ENCODE measurements at regions not wholly inside any gene's neighbourhood (a gene's known extent, or its start where the extent isn't known, plus 50 kb on each side); places are given as distances from the start of the nearest gene placed in this dataset.
"Not testable (repeated sequence)": the region's sequence is repeated elsewhere in the genome, so short reads cannot be mapped to it uniquely, and the experiment has no call there.

DNA sequence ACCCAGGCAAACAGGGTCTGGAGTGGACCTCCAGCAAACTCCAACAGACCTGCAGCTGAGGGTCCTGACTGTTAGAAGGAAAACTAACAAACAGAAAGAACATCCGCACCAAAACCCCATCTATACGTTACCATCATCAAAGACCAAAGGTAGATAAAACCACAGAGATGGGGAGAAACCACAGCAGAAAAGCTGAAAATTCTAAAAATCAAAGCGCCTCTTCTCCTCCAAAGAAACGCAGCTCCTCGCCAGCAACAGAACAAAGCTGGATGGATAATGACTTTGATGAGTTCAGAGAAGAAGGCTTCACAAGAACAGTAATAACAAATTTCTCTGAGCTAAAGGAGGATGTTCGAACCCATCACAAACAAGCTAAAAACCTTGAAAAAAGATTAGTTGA lies 274.9 kb downstream of the IKZF2 start:
- H4K20me1 ChIP-seq (replicated peaks; ENCODE audit: control insufficient read depth, insufficient read depth, low read length); ATAC-seq; H3K9ac ChIP-seq (ENCODE audit: insufficient read depth in 1 of 2, low read depth in 2 of 2, low read length in 2 of 2); BruUV-seq (replicated peaks); CTCF ChIA-PET (ENCODE audit: low intra/inter-chr PET ratio); POLR2A ChIA-PET; H2AFZ ChIP-seq (ENCODE audit: low read depth, low read length); DNase-seq (ENCODE audit: extremely low read depth in 1 of 4, low spot score in 3 of 4); H3K4me2 ChIP-seq (ENCODE audit: insufficient read depth, low read length); H3K4me1 ChIP-seq (replicated peaks in 1 of 2; ENCODE audit: control insufficient read depth in 2 of 2, insufficient read depth in 2 of 2, low read length in 2 of 2); H3K36me3 ChIP-seq (ENCODE audit: control insufficient read depth, insufficient read depth, low read length); H3K9me3 ChIP-seq (replicated peaks; ENCODE audit: control insufficient read depth, insufficient read depth, low read depth, low read length); H3K27me3 ChIP-seq (ENCODE audit: control insufficient read depth in 2 of 2, insufficient read depth in 2 of 2, low read length in 2 of 2); H3K79me2 ChIP-seq (ENCODE audit: control insufficient read depth, insufficient read depth, low read length); intact Hi-C loops (cut with micrococcal nuclease); in situ Hi-C loops (cut with MboI); FAIRE-seq; H3K4me3 ChIP-seq; H3K27ac ChIP-seq (ENCODE audit: extremely low read depth, low read depth, low read length); H3K9me1 ChIP-seq (ENCODE audit: control insufficient read depth, insufficient read depth, low read length): not testable (repeated sequence)
- WGBS (ENCODE audit: insufficient coverage, low coverage, missing lambda C conversion rate): 0% methylated on average over 5 of the region's 6 CpGs

DNA sequence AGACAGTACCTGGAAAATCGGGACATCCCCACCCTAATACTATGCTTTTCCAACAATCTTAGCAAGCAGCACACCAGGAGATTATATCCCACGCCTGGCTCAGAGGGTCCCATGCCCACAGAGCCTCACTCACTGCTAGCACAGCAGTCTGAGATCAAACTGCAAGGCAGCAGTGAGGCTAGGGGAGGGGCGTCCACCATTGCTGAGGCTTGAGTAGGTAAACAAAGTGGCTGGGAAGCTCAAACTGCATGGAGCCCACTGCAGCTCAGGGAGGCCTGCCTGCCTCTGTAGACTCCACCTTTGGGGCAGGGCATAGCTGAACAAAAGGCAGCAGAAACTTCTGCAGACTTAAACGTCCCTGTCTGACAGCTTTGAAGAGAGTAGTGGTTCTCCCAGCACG lies 275.5 kb downstream of the IKZF2 start:
- FAIRE-seq; ATAC-seq; H3K4me1 ChIP-seq (replicated peaks in 1 of 2; ENCODE audit: control insufficient read depth in 2 of 2, insufficient read depth in 2 of 2, low read length in 2 of 2); H4K20me1 ChIP-seq (replicated peaks; ENCODE audit: control insufficient read depth, insufficient read depth, low read length); DNase-seq (ENCODE audit: extremely low read depth in 1 of 4, low spot score in 3 of 4); H3K9me1 ChIP-seq (ENCODE audit: control insufficient read depth, insufficient read depth, low read length); H3K27me3 ChIP-seq (ENCODE audit: control insufficient read depth in 2 of 2, insufficient read depth in 2 of 2, low read length in 2 of 2); H3K4me3 ChIP-seq; CTCF ChIA-PET (ENCODE audit: low intra/inter-chr PET ratio); H3K9me3 ChIP-seq (replicated peaks; ENCODE audit: control insufficient read depth, insufficient read depth, low read depth, low read length); H3K27ac ChIP-seq (ENCODE audit: extremely low read depth, low read depth, low read length); H2AFZ ChIP-seq (ENCODE audit: low read depth, low read length); in situ Hi-C loops (cut with MboI); H3K79me2 ChIP-seq (ENCODE audit: control insufficient read depth, insufficient read depth, low read length); intact Hi-C loops (cut with micrococcal nuclease); H3K4me2 ChIP-seq (ENCODE audit: insufficient read depth, low read length); H3K36me3 ChIP-seq (ENCODE audit: control insufficient read depth, insufficient read depth, low read length); H3K9ac ChIP-seq (ENCODE audit: insufficient read depth in 1 of 2, low read depth in 2 of 2, low read length in 2 of 2); POLR2A ChIA-PET; BruUV-seq (replicated peaks): not testable (repeated sequence)
- 0% methylated on average over 3 of the region's 5 CpGs for WGBS (ENCODE audit: insufficient coverage, low coverage, missing lambda C conversion rate)

Data from K562 (cell line).